ENCODE measurements at regions not wholly inside any gene's neighbourhood (a gene's known extent, or its start where the extent isn't known, plus 50 kb on each side); places are given as distances from the start of the nearest gene placed in this dataset.

DNA sequence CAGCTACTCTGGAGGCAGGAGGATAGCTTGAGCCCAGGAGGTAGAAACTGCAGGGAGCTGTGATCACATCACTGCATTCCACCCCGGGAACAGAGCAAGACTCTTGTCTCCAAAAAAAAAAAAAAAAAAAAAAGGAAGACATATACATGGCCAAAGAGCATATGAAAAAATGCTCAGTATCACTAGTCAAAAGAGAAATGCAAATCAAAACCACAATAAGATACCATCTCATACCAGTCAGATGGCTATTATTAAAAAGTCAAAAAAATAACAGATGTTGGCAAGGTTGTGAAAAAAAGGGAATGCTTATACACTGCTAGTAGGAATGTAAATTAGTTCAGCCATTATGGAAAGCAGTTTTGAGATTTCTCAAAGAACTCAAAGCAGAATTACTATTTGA, 174.8 kb upstream of the ATF7IP start:
- TF ChIP-seq CEBPB (IDR thresholded peaks at IDR 0.05; ENCODE audit: borderline replicate concordance, low read depth, low read length) (no peak), SNAPC4 (CRISPR knock-in tag; IDR thresholded peaks at IDR 0.05) (no peak), ZBTB38 (CRISPR knock-in tag; IDR thresholded peaks at IDR 0.05) (no peak), MAFF (IDR thresholded peaks at IDR 0.05; ENCODE audit: low read depth, low read length) (no peak), ZNF749 (CRISPR knock-in tag; IDR thresholded peaks at IDR 0.05; ENCODE audit: borderline replicate concordance) (no peak), JUNB (CRISPR knock-in tag; IDR thresholded peaks at IDR 0.05; ENCODE audit: borderline replicate concordance) (no peak), ZBTB14 (CRISPR knock-in tag; IDR thresholded peaks at IDR 0.05) (no peak), TCF7L2 (IDR thresholded peaks at IDR 0.05; ENCODE audit: low read depth, low read length) (no peak), YY1 (IDR thresholded peaks at IDR 0.05; ENCODE audit: insufficient read depth, insufficient replicate concordance, low read depth, low read length) (no peak), TAF1 (CRISPR knock-in tag; IDR thresholded peaks at IDR 0.05) (no peak), GFI1 (CRISPR knock-in tag; IDR thresholded peaks at IDR 0.05; ENCODE audit: borderline replicate concordance) (no peak)
- intact Hi-C loops (cut with micrococcal nuclease; ENCODE audit: unreplicated experiment) (no loop called here), in situ Hi-C loops (cut with HindIII; ENCODE audit: extremely low pct_ligation_motif_present, low pct_unique_long_range_greater_than_20kb) (no loop called here)
- no peak for FAIRE-seq
- BruUV-seq (replicated peaks) = no TSS peak
- Histone ChIP-seq H4K20me1 (ENCODE audit: insufficient read depth, low read length) (no peaks in the 10 kb centered on the region), H3K27me3 (ENCODE audit: control insufficient read depth in 1 of 2, insufficient read depth in 2 of 2, low read length in 2 of 2) (no peaks in the 10 kb centered on the region), H3K79me2 (ENCODE audit: insufficient read depth, low read length) (no peaks in the 10 kb centered on the region), H3K36me3 (replicated peaks in 1 of 2; ENCODE audit: control insufficient read depth in 1 of 2, insufficient read depth in 2 of 2, low read length in 2 of 2) (no peaks in the 10 kb centered on the region), H3K4me2 (ENCODE audit: low read depth, low read length) (no peak overlapping the region), H3K9ac (ENCODE audit: insufficient read depth, low read depth, low read length) (no peak overlapping the region), H3K27ac (ENCODE audit: extremely low read length, insufficient read depth, low read length) (no peak overlapping the region), H3K4me3 (replicated peaks in 1 of 3; ENCODE audit: insufficient read depth in 1 of 3, low read depth in 2 of 3, low read length in 3 of 3) (no peak overlapping the region), H2AFZ (ENCODE audit: low read length) (no peak overlapping the region), H3K9me3 (ENCODE audit: low read length) (no peaks in the 10 kb centered on the region), H3K4me1 (ENCODE audit: insufficient read depth, low read length) (no peaks in the 10 kb centered on the region)
- POLR2A ChIA-PET = no interaction called here
- DNase-seq (ENCODE audit: low spot score) = no peak
- WGBS (ENCODE audit: low lambda C conversion rate) = 0% methylated on average over 1 of the region's 1 CpG
- no peak for ATAC-seq
- CTCF ChIA-PET (ENCODE audit: low intra/inter-chr PET ratio, low total read pairs) = no interaction called here

Measured in HepG2 (cell line).